H1 (cell line): ENCODE measurements at regions not wholly inside any gene's neighbourhood (a gene's known extent, or its start where the extent isn't known, plus 50 kb on each side); places are given as distances from the start of the nearest gene placed in this dataset.

Experiments
- CHD7 ChIP-seq: fragments of 300-600 bp; sonication (generic); IDR thresholded peaks from 2 replicates; pipeline ENCODE4 v1.7.1; 2012; ENCODE audit warnings: low read length, moderate library complexity, mild to moderate bottlenecking, inconsistent platforms; ENCODE audit not compliant: insufficient replicate concordance
- CTCF ChIP-seq, 3 experiments: IDR thresholded peaks; 1 replicate in 2 of 3; 2 replicates in 1 of 3; pipeline versions ENCODE4 v1.5.1 to v1.6.1; 2011; ENCODE audit warnings: low read length in 3 of 3, mild to moderate bottlenecking in 3 of 3, inconsistent platforms in 2 of 3, low read depth in 1 of 3, moderate library complexity in 1 of 3; ENCODE audit not compliant: insufficient read depth in 1 of 3; ENCODE audit errors: control extremely low read depth in 1 of 3
- JUND ChIP-seq: IDR thresholded peaks from 2 replicates; pipeline ENCODE4 v1.6.1; 2011; ENCODE audit warnings: mild to moderate bottlenecking, improper control_type of control experiment, low read length
- KDM1A ChIP-seq: fragments of 200-600, 300-600 bp; sonication (generic); IDR thresholded peaks from 2 replicates; pipeline ENCODE4 v1.7.1; 2016; ENCODE audit warnings: mild to moderate bottlenecking, low read length, borderline replicate concordance
- RXRA ChIP-seq: IDR thresholded peaks from 2 replicates; pipeline ENCODE4 v1.6.1; 2011; ENCODE audit warnings: low read depth, mild to moderate bottlenecking, low read length, moderate library complexity; ENCODE audit not compliant: insufficient read depth
- TAF7 ChIP-seq: optimal IDR thresholded peaks from 2 replicates; pipeline ENCODE3; 2011; ENCODE audit warnings: low read depth, mild to moderate bottlenecking, inconsistent platforms, low read length, moderate library complexity, borderline replicate concordance

GRCh38 chr6:75024828-75025227, 181.0 kb downstream of the COL12A1 start (continued):
- TF ChIP-seq TAF7, result no peak
- TF ChIP-seq JUND, result no peak
- TF ChIP-seq RXRA, result no peak
- TF ChIP-seq CTCF (IDR thresholded peaks at IDR 0.05; ENCODE audit: control extremely low read depth in 1 of 3, insufficient read depth in 1 of 3, low read depth in 1 of 3, low read length in 3 of 3), result no peak
- TF ChIP-seq CHD7, result no peak
- no peak for TF ChIP-seq KDM1A
- TF ChIP-seq, all 59 proteins: peak for 0
